WERI-Rb-1 (cell line): ENCODE measurements at regions not wholly inside any gene's neighbourhood (a gene's known extent, or its start where the extent isn't known, plus 50 kb on each side); places are given as distances from the start of the nearest gene placed in this dataset.
A peak's percentile ranks its signal among the peaks of the same experiment; 100 is the strongest.

Experiments used
- DNase-seq: peaks from one replicate; pipeline ENCODE4 v3.0.0-alpha.2; 2020
- H3K27ac ChIP-seq: fragments of 250-450 bp; sonication (Bioruptor Pico); 2 replicates; pipeline ENCODE4 v1.5.1; 2020; ENCODE audit warnings: mild to moderate bottlenecking, moderate library complexity
- H3K27me3 ChIP-seq: fragments of 250-450 bp; sonication (Bioruptor Pico); 2 replicates; pipeline ENCODE4 v1.5.1; 2021; ENCODE audit warnings: mild to moderate bottlenecking, low read depth, moderate library complexity; ENCODE audit not compliant: insufficient read depth, severe bottlenecking
- H3K36me3 ChIP-seq: fragments of 250-450 bp; sonication (Bioruptor Pico); 2 replicates; pipeline ENCODE4 v1.5.1; 2020; ENCODE audit warnings: mild to moderate bottlenecking, moderate library complexity
- H3K4me3 ChIP-seq: 2 replicates; pipeline ENCODE4 v1.5.1; 2011; ENCODE audit warnings: low read depth, mild to moderate bottlenecking, control low read depth, low read length
- H3K9me3 ChIP-seq: fragments of 250-450 bp; sonication (Bioruptor Pico); 2 replicates; pipeline ENCODE4 v1.5.1; 2021; ENCODE audit warnings: mild to moderate bottlenecking, moderate library complexity; ENCODE audit not compliant: severe bottlenecking
- CTCF ChIP-seq: IDR thresholded peaks from 2 replicates; pipeline ENCODE4 v1.5.1; 2011; ENCODE audit warnings: low read depth, mild to moderate bottlenecking, control low read depth, inconsistent platforms, low read length

- no peaks in the 10 kb centered on the region for H3K36me3 ChIP-seq
- H3K4me3 ChIP-seq: no peak overlapping the region
- H3K9me3 ChIP-seq: no peaks in the 10 kb centered on the region
- no peak for DNase-seq
- H3K27me3 ChIP-seq: no peaks in the 10 kb centered on the region
- H3K27ac ChIP-seq: no peak overlapping the region
- TF ChIP-seq CTCF: no peak
These were observed 71.2 kb upstream of the SLCO4A1 start for GRCh38 chr20:62570897-62571668.

GRCh38 chr20:62571669-62572344 is 70.5 kb upstream of the SLCO4A1 start:
- H3K9me3 ChIP-seq: no peaks in the 10 kb centered on the region
- no peaks in the 10 kb centered on the region for H3K27me3 ChIP-seq
- DNase-seq: peak; percentile 58

GRCh38 chr20:62572980-62573379 is 69.3 kb upstream of the SLCO4A1 start:
- no peaks in the 10 kb centered on the region for H3K9me3 ChIP-seq
- DNase-seq: no peak
- no peak for TF ChIP-seq CTCF

More at GRCh38 chr20:62571669-62572344, 70.5 kb upstream of the SLCO4A1 start:
- no peak overlapping the region for H3K4me3 ChIP-seq
- TF ChIP-seq CTCF: peak; percentile 58
- no peak overlapping the region for H3K27ac ChIP-seq
- no peaks in the 10 kb centered on the region for H3K36me3 ChIP-seq

GRCh38 chr20:62573817-62574216 is 68.5 kb upstream of the SLCO4A1 start:
- no peak overlapping the region for H3K27ac ChIP-seq
- no peak for TF ChIP-seq CTCF
- no peak overlapping the region for H3K4me3 ChIP-seq
- H3K36me3 ChIP-seq: no peaks in the 10 kb centered on the region
- no peaks in the 10 kb centered on the region for H3K27me3 ChIP-seq
- no peaks in the 10 kb centered on the region for H3K9me3 ChIP-seq
- no peak for DNase-seq

More at GRCh38 chr20:62572980-62573379, 69.3 kb upstream of the SLCO4A1 start:
- H3K36me3 ChIP-seq: no peaks in the 10 kb centered on the region
- H3K27me3 ChIP-seq: no peaks in the 10 kb centered on the region
- no peak overlapping the region for H3K27ac ChIP-seq
- H3K4me3 ChIP-seq: no peak overlapping the region

GRCh38 chr20:62574230-62574993 is 67.9 kb upstream of the SLCO4A1 start:
- TF ChIP-seq CTCF: no peak
- no peaks in the 10 kb centered on the region for H3K27me3 ChIP-seq

More at GRCh38 chr20:62574230-62574993, 67.9 kb upstream of the SLCO4A1 start:
- Histone ChIP-seq H3K27ac (no peak overlapping the region), H3K36me3 (no peaks in the 10 kb centered on the region), H3K9me3 (no peaks in the 10 kb centered on the region), H3K4me3 (no peak overlapping the region)
- no peak for DNase-seq
